ENCODE measurements at regions not wholly inside any gene's neighbourhood (a gene's known extent, or its start where the extent isn't known, plus 50 kb on each side); places are given as distances from the start of the nearest gene placed in this dataset.

DNA sequence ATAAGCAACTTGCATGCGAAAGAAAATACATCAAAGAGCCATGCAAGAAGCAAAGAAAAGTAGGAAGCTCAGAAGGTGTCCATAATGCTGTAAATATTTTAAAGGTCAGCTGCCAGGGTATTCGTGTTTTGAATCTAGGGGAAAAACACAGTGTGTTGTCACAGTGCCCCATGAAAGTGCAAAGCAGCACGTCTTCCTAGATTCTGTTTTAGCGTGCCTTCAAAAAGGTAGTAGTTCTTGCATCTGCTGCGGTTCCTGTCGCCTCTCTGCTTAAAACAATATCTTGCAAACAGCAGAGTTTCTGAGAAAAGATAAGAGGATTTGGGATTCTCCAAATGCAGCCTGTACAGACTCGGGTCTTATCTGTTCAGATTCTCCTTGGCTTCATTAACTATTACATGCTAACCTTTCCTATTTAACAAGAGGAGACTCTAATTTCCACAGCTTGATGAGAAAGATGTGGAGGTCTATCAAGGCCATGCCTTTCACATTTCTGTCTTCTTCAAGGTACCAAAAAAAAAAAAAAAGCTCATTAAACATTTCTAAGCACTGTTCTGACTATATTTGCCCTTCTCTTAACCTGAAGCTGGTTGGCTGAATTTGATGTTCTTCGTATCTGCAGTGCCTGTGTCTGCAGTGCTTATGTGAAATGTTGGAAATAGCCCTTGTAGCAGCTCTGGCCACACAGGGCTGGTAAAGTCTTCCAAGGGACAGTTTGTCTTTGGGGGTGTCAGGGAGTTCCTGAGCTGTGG, 297.5 kb downstream of the ADGB start:
- POLR2A ChIA-PET (ENCODE audit: unreplicated experiment), result no interaction called here
- intact Hi-C loops (cut with micrococcal nuclease), result no loop called here

DNA sequence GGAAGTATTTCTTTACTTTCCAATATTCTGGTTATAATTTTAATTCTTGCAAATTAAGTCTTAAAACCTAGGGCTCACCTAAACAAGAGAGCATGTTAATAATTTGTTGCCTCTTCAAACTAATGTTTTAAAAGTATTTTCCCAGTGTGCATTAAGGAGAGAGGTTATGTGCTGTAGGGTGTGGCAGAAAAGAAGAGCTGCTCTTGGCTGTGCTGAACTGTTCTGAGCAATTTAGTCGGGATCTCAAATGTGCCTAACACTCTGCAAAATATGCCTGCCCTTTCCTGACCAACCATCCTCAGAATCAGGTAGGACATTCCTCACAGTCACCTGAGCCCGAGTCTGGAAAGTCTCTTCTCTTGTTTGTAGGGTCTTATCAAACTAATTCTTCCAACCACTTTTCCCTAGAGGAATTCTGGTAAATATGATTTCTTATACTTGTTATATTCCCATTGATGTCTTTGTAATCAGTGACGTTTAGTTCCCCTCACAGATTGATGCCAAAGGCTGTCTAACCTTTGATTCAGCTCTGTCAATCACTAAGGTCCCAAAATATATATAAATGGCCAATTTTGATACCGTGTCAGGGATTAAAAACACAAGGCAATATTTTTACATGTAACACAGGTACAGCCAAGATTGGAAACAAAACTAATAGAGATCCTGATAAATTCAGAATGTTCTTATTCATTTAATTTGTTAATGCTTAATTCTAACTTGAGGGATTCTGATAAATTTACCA, 298.4 kb downstream of the ADGB start:
- Histone ChIP-seq H3F3A (ENCODE audit: low read length, unreplicated experiment) (no peaks in the 10 kb centered on the region), H3K9me2 (replicated peaks; ENCODE audit: low read length) (no peaks in the 10 kb centered on the region), H3K79me2 (ENCODE audit: low read length) (no peaks in the 10 kb centered on the region), H3K4me2 (ENCODE audit: low read length) (no peak overlapping the region), H2AFZ (ENCODE audit: low read length) (no peak overlapping the region), H3K4me3 (ENCODE audit: low read length) (no peak overlapping the region), H3K27me3 (ENCODE audit: low read length) (no peaks in the 10 kb centered on the region), H3K9ac (ENCODE audit: low read length) (no peak overlapping the region), H3K4me1 (ENCODE audit: insufficient read depth, low read length) (peaks cover 6% of the 10 kb centered on the region; the same call in 1 of the 2 replicates), H3K36me3 (ENCODE audit: low read depth, low read length) (no peaks in the 10 kb centered on the region), H3K9me3 (ENCODE audit: low read length) (no peaks in the 10 kb centered on the region), H4K20me1 (ENCODE audit: low read length) (no peaks in the 10 kb centered on the region), H3K27ac (ENCODE audit: low read length) (no peak overlapping the region)
- intact Hi-C loops (cut with micrococcal nuclease), result no loop called here
- ChIA-PET POLR2A (ENCODE audit: unreplicated experiment) (no interaction called here), CTCF (no interaction called here)
- no TSS peak for BruUV-seq (replicated peaks)
- TF ChIP-seq EZH2 (IDR thresholded peaks at IDR 0.05; ENCODE audit: low read length, unreplicated experiment) (no peak), EZH2phosphoT487 (IDR thresholded peaks at IDR 0.05; ENCODE audit: borderline replicate concordance, low read length) (no peak)
- TF ChIP-seq, protein P1, sequence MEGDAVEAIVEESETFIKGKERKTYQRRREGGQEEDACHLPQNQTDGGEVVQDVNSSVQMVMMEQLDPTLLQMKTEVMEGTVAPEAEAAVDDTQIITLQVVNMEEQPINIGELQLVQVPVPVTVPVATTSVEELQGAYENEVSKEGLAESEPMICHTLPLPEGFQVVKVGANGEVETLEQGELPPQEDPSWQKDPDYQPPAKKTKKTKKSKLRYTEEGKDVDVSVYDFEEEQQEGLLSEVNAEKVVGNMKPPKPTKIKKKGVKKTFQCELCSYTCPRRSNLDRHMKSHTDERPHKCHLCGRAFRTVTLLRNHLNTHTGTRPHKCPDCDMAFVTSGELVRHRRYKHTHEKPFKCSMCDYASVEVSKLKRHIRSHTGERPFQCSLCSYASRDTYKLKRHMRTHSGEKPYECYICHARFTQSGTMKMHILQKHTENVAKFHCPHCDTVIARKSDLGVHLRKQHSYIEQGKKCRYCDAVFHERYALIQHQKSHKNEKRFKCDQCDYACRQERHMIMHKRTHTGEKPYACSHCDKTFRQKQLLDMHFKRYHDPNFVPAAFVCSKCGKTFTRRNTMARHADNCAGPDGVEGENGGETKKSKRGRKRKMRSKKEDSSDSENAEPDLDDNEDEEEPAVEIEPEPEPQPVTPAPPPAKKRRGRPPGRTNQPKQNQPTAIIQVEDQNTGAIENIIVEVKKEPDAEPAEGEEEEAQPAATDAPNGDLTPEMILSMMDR (conservative IDR thresholded peaks at IDR 0.05; ENCODE audit: low read depth, low read length), result no peak
- ATAC-seq, result no peak
- DNase-seq, result no peak

More for the DNA sequence above, 297.5 kb downstream of the ADGB start:
- DNase-seq (no peak), ATAC-seq (no peak)
- no peak overlapping the region for H3K4me2 ChIP-seq (ENCODE audit: low read length)
- BruUV-seq (replicated peaks), result no TSS peak
- peaks cover 6% of the 10 kb centered on the region; the same call in 1 of the 2 replicates for H3K4me1 ChIP-seq (ENCODE audit: insufficient read depth, low read length)
- no peak overlapping the region for H3K27ac ChIP-seq (ENCODE audit: low read length)
- no peak overlapping the region for H3K9ac ChIP-seq (ENCODE audit: low read length)
- H3K9me2 ChIP-seq (replicated peaks; ENCODE audit: low read length), result no peaks in the 10 kb centered on the region
- no peaks in the 10 kb centered on the region for H3K9me3 ChIP-seq (ENCODE audit: low read length)
- no peaks in the 10 kb centered on the region for H3K36me3 ChIP-seq (ENCODE audit: low read depth, low read length)
- H3F3A ChIP-seq (ENCODE audit: low read length, unreplicated experiment), result no peaks in the 10 kb centered on the region
- no peak overlapping the region for H3K4me3 ChIP-seq (ENCODE audit: low read length)
- H2AFZ ChIP-seq (ENCODE audit: low read length), result no peak overlapping the region
- CTCF ChIA-PET, result no interaction called here
- no peaks in the 10 kb centered on the region for H3K79me2 ChIP-seq (ENCODE audit: low read length)
- no peak for TF ChIP-seq EZH2phosphoT487 (IDR thresholded peaks at IDR 0.05; ENCODE audit: borderline replicate concordance, low read length)
- TF ChIP-seq, protein P1 (conservative IDR thresholded peaks at IDR 0.05; ENCODE audit: low read depth, low read length), result no peak
- TF ChIP-seq EZH2 (IDR thresholded peaks at IDR 0.05; ENCODE audit: low read length, unreplicated experiment), result no peak
- H4K20me1 ChIP-seq (ENCODE audit: low read length), result no peaks in the 10 kb centered on the region
- no peaks in the 10 kb centered on the region for H3K27me3 ChIP-seq (ENCODE audit: low read length)

Data from PC-3 (cell line).